Muscle of leg (tissue), 3 donors: ENCODE measurements at regions not wholly inside any gene's neighbourhood (a gene's known extent, or its start where the extent isn't known, plus 50 kb on each side); places are given as distances from the start of the nearest gene placed in this dataset.

ENCODE experiments used
- DNase-seq: peaks from one replicate; pipeline ENCODE4 v3.0.0; 2013
- H3K27ac ChIP-seq: one replicate; pipeline ENCODE4 v1.5.1; 2013; ENCODE audit warnings: mild to moderate bottlenecking, low read length, control low read depth
- H3K27me3 ChIP-seq: one replicate; pipeline ENCODE4 v1.6.1; 2013; ENCODE audit warnings: low read length; ENCODE audit not compliant: control insufficient read depth, insufficient read depth
- H3K36me3 ChIP-seq: one replicate; pipeline ENCODE4 v1.6.1; 2013; ENCODE audit warnings: low read length; ENCODE audit not compliant: control insufficient read depth, insufficient read depth
- H3K4me1 ChIP-seq: one replicate; pipeline ENCODE4 v1.6.1; 2013; ENCODE audit warnings: low read length; ENCODE audit not compliant: control insufficient read depth, insufficient read depth
- H3K4me3 ChIP-seq: one replicate; pipeline ENCODE4 v1.5.1; 2013; ENCODE audit warnings: low read length, control low read depth
- H3K9me3 ChIP-seq: replicated peaks from 2 replicates; pipeline ENCODE4 v1.6.1; 2013; ENCODE audit warnings: low read depth, low read length; ENCODE audit not compliant: control insufficient read depth
- WGBS: methylation state at CpG from one replicate; pipeline ENCODE4 v1.1.5; 2013; ENCODE audit warnings: missing lambda C conversion rate; ENCODE audit not compliant: insufficient coverage; 5-methylcytosine and 5-hydroxymethylcytosine counted together

GRCh38 chr9:99744132-99744531, 77.6 kb upstream of the NR4A3 start:
- DNase-seq: no peak
- no peak overlapping the region for H3K4me3 ChIP-seq
- 83% methylated on average over 1 of the region's 1 CpG for WGBS
- no peaks in the 10 kb centered on the region for H3K36me3 ChIP-seq
- no peaks in the 10 kb centered on the region for H3K4me1 ChIP-seq
- H3K9me3 ChIP-seq: no peaks in the 10 kb centered on the region
- no peak overlapping the region for H3K27ac ChIP-seq
- no peaks in the 10 kb centered on the region for H3K27me3 ChIP-seq

GRCh38 chr9:99745085-99745484, 76.6 kb upstream of the NR4A3 start:
- Histone ChIP-seq H3K9me3 (no peaks in the 10 kb centered on the region), H3K27me3 (no peaks in the 10 kb centered on the region), H3K27ac (no peak overlapping the region), H3K4me1 (no peaks in the 10 kb centered on the region), H3K36me3 (no peaks in the 10 kb centered on the region), H3K4me3 (no peak overlapping the region)
- 56% methylated on average over 3 of the region's 4 CpGs for WGBS
- no peak for DNase-seq

- H3K27me3 ChIP-seq: no peaks in the 10 kb centered on the region
- WGBS: no CpG with 5 or more reads among the region's 1 CpG
- no peaks in the 10 kb centered on the region for H3K36me3 ChIP-seq
- no peak overlapping the region for H3K4me3 ChIP-seq
- no peak overlapping the region for H3K27ac ChIP-seq
- DNase-seq: no peak
- no peaks in the 10 kb centered on the region for H3K4me1 ChIP-seq
- no peaks in the 10 kb centered on the region for H3K9me3 ChIP-seq
These were observed 75.3 kb upstream of the NR4A3 start for GRCh38 chr9:99746406-99746805.

GRCh38 chr9:99748266-99748665, 73.4 kb upstream of the NR4A3 start:
- peak; percentile 24 for DNase-seq
- Histone ChIP-seq H3K27me3 (no peaks in the 10 kb centered on the region), H3K36me3 (no peaks in the 10 kb centered on the region), H3K4me1 (no peaks in the 10 kb centered on the region), H3K27ac (no peak overlapping the region), H3K4me3 (no peak overlapping the region), H3K9me3 (no peaks in the 10 kb centered on the region)

GRCh38 chr9:99748676-99749075, 73.0 kb upstream of the NR4A3 start:
- Histone ChIP-seq H3K36me3 (no peaks in the 10 kb centered on the region), H3K4me3 (no peak overlapping the region), H3K9me3 (no peaks in the 10 kb centered on the region), H3K4me1 (no peaks in the 10 kb centered on the region), H3K27me3 (no peaks in the 10 kb centered on the region), H3K27ac (no peak overlapping the region)
- WGBS: no CpG with 5 or more reads among the region's 1 CpG
- peak; percentile 34 for DNase-seq

GRCh38 chr9:99749641-99750040, 72.0 kb upstream of the NR4A3 start:
- DNase-seq: no peak
- WGBS: 77% methylated on average over 2 of the region's 5 CpGs
- no peaks in the 10 kb centered on the region for H3K4me1 ChIP-seq

GRCh38 chr9:99750526-99750925, 71.2 kb upstream of the NR4A3 start:
- Histone ChIP-seq H3K27me3 (no peaks in the 10 kb centered on the region), H3K36me3 (no peaks in the 10 kb centered on the region), H3K4me3 (no peak overlapping the region), H3K27ac (no peak overlapping the region), H3K9me3 (no peaks in the 10 kb centered on the region), H3K4me1 (no peaks in the 10 kb centered on the region)
- no peak for DNase-seq
- WGBS: 88% methylated on average over 3 of the region's 6 CpGs

More at GRCh38 chr9:99749641-99750040, 72.0 kb upstream of the NR4A3 start:
- no peak overlapping the region for H3K27ac ChIP-seq
- no peaks in the 10 kb centered on the region for H3K27me3 ChIP-seq
- no peaks in the 10 kb centered on the region for H3K9me3 ChIP-seq
- no peak overlapping the region for H3K4me3 ChIP-seq
- H3K36me3 ChIP-seq: no peaks in the 10 kb centered on the region

GRCh38 chr9:99752417-99753109, 69.1 kb upstream of the NR4A3 start:
- H3K27ac ChIP-seq: no peak overlapping the region
- WGBS: no CpG with 5 or more reads among the region's 4 CpGs
- no peaks in the 10 kb centered on the region for H3K4me1 ChIP-seq
- no peak for DNase-seq
- H3K36me3 ChIP-seq: no peaks in the 10 kb centered on the region
- H3K9me3 ChIP-seq: no peaks in the 10 kb centered on the region
- no peak overlapping the region for H3K4me3 ChIP-seq
- H3K27me3 ChIP-seq: no peaks in the 10 kb centered on the region

GRCh38 chr9:99753436-99753835, 68.2 kb upstream of the NR4A3 start:
- H3K27me3 ChIP-seq: no peaks in the 10 kb centered on the region
- no peak for DNase-seq
- no CpG with 5 or more reads among the region's 1 CpG for WGBS

GRCh38 chr9:99760421-99760820, 61.3 kb upstream of the NR4A3 start:
- no peak for DNase-seq
- Histone ChIP-seq H3K4me1 (no peaks in the 10 kb centered on the region), H3K27me3 (no peaks in the 10 kb centered on the region), H3K27ac (no peak overlapping the region), H3K36me3 (no peaks in the 10 kb centered on the region), H3K4me3 (no peak overlapping the region), H3K9me3 (no peaks in the 10 kb centered on the region)

More at GRCh38 chr9:99753436-99753835, 68.2 kb upstream of the NR4A3 start:
- no peaks in the 10 kb centered on the region for H3K4me1 ChIP-seq
- no peak overlapping the region for H3K4me3 ChIP-seq
- H3K27ac ChIP-seq: no peak overlapping the region
- no peaks in the 10 kb centered on the region for H3K9me3 ChIP-seq
- no peaks in the 10 kb centered on the region for H3K36me3 ChIP-seq

- Histone ChIP-seq H3K36me3 (no peaks in the 10 kb centered on the region), H3K4me3 (no peak overlapping the region), H3K27me3 (no peaks in the 10 kb centered on the region), H3K4me1 (no peaks in the 10 kb centered on the region), H3K9me3 (no peaks in the 10 kb centered on the region), H3K27ac (no peak overlapping the region)
- 70% methylated on average over 2 of the region's 3 CpGs for WGBS
- peak; percentile 41 for DNase-seq
These were observed 59.2 kb upstream of the NR4A3 start for GRCh38 chr9:99762470-99762869.
